Fibroblast of skin of scalp (primary cell): ENCODE measurements at regions not wholly inside any gene's neighbourhood (a gene's known extent, or its start where the extent isn't known, plus 50 kb on each side); places are given as distances from the start of the nearest gene placed in this dataset.

ENCODE experiments used
- DNase-seq: peaks from one replicate; pipeline ENCODE4 v3.0.0-alpha.2; 2013

- DNase-seq: no peak
These were observed 54.6 kb upstream of the TOP3B start for GRCh38 chr22:22037229-22037628.

DNA sequence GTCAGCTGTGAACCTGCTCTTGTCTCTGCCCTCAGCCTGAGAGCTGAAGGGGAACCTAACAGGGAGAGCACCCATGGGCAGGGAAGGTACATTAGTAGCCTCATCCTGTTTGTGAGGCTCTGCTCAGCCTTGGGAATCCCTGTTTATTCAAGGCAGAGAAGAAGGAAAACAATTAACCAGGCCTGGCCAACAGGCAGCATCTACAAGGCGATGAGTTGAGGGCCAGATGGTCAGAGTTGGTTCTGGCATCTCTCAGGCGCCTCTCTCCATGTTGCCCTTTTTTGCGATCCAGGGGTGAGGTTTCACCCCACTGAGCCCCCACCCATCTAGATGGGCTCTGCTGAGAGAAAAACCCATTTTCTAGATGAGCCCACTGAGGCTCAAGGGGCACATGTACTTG is 54.0 kb upstream of the TOP3B start:
- DNase-seq: no peak

- DNase-seq: no peak
These were observed 53.3 kb upstream of the TOP3B start for GRCh38 chr22:22035771-22036314.

GRCh38 chr22:22035203-22035602 is 52.6 kb upstream of the TOP3B start:
- no peak for DNase-seq

DNA sequence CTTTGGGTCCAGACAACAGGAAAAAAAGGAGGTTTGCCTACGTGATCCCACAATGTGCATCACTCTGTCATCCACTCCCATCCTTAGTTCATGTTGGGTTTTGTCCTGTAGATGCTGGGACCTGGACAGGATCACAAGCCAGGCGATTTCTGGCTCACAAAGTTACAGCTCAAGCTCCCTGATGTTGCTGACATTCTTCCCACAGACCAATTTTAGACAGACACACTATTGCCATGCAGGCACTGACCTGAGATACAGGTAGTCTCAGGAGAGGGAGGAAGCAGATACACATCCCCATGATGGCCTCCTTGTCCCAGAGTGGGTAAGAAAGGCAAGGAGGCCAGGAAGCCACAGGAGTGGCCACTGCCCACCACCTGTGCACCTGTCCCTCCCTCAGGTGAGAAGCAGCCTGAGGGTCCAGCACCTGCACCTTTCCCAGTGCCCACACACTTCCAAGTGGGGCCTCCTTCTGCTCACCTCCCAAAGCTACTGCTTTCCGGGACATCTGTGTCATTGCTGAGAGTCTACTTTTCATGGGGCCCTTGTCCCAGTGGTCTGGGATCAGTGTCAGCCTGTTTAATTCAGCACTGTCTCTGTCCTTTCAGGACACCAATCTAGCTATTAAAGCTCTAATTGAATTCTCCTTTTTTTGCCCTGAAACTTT is 52.0 kb upstream of the TOP3B start:
- no peak for DNase-seq

DNA sequence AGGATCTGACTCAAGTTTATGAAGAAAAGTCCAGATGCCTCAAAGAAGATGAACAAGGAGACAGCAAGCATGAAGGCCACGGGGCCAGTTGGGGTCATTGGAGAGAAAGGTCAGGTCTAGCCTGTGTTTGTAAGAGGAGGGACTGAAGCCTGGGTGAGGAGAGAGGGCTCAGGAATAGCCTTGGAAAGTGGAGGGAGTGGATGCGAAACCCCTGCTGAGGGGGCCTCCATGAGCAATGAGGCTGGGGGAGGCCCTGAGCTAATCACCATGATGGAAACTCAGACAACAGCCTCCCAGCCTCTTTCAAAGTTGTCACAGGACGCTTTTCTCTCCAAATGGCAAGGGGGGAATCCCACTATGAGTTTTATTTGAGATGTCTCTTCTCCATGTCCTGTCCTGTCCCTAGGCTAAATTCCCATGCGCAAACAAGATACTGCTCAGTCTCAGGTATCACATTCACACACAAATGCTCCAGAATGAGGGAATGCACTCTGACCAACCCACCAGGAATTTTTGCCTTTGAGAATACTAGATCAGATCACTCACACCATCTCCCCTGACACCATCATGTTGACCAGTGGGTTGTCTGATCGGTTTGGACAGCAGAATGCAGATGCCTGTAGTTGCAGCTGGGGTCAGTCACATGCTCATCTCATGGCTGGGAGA is 51.3 kb upstream of the TOP3B start:
- no peak for DNase-seq

DNA sequence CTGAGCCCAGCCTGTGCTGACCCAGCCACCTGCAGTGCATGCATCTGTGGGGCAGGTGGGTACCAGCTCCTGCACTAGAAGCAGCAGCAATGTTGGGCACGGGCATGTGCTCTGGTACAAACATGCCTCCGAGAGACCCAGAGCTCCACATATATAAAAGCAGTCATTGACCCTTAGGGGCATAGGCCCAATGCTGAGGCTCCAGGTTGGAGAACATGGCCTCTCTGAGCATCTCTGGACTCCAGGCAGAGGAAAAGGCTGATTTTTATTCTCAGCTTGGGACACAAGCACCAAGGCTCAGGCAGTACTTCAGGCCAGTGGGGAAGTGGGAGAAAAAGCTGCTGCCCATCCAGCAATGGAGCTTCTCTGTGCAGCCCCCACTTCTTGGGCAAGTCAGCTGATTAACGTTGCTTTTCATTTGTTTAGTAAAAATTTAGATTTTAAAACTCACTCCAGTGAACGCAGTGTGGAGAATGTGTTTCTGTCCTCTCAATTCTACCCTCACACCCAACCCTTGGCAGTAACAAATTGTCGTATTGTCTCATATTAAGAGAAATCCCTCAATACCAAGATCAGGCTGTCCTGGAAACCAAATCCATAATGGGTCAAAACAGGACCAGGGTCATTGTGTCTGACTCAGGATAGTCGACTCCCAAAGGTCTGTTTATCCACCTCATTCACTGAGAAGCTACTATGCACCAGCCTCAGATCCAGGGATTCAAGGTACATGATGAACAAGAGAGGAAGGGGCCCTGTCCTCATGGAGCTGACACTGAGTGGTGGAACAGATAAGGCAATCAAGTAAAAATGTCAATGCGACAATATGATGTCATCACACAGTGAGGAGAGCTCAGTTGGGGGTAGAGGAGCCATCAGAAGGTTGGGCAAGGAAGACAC is 50.6 kb upstream of the TOP3B start:
- DNase-seq: no peak

DNA sequence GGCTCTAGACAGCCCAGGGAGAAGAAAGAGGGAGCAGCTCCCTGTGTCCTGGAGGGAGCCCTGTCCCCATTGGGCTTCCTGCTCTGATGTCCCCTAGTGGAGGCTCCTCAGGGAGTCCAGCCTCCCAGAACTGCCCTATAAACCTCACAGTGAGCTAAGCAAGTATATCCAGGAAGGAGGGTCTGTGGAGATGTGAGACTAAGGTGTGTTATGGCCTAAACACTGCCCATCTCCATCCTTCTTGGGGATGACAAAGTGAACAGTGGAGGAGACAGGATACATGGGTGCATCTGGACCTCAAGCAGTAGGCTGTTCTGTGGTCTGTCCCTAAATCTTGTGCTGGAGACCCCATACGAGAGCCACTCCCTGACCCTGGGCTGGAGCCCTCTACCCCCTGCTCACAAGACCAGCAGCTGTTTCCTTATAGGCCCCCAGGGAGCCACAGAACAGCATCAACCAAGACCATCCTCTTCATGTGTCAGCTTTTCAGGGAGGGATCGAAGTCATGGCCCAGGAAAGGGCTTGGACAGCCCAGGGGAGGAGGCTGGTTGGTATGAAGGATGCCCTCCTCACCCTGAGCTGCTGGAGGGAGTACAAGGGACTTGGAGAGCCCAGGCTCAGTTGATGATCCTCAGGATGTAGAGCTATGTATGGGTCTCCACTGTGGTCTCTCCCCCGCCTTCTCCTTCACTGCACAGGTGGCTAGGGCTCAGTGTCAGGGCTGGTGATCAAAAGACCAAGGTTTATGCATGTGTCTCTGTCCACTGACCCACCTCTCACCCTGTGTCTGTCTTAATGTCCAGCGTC is 49.7 kb upstream of the TOP3B start:
- DNase-seq: no peak
